HCT116 (cell line): ENCODE measurements at regions not wholly inside any gene's neighbourhood (a gene's known extent, or its start where the extent isn't known, plus 50 kb on each side); places are given as distances from the start of the nearest gene placed in this dataset.

Source experiments
- ATAC-seq: fragments of 200-7000 bp; cut with Tn5 transposase; 2 replicates; pipeline ENCODE4 v1.9.1; 2020; ENCODE audit warnings: mild to moderate bottlenecking, moderate library complexity
- BruUV-seq: library from RNA; stranded (reverse); fragments of 400-500 nt; replicated peaks from 2 replicates; lab custom pipeline; 2021; lab: Mats Ljungman, UMichigan
- CTCF ChIA-PET: fragments of 300-600 bp; sonication (Branson Sonifier 250); formaldehyde crosslinking; loops from one replicate; lab custom pipeline; 2021; ENCODE audit warnings: antibody characterized with exemption; lab: Charles Lee
- POLR2A ChIA-PET: fragments of 300-600, 350-600 bp; sonication (Branson Sonifier 250); formaldehyde crosslinking; loops from one replicate; lab custom pipeline; 2021; ENCODE audit warnings: antibody characterized with exemption; lab: Charles Lee
- RAD21 ChIA-PET, 2 experiments: fragments of 300-600 bp; sonication (Branson Sonifier 250); formaldehyde crosslinking; loops; one replicate each; lab custom pipeline; 2023; ENCODE audit warnings: low total read pairs in 2 of 2; ENCODE audit not compliant: uncharacterized antibody in 2 of 2, unreplicated experiment in 2 of 2, low non-redundant PET in 1 of 2; lab: Charles Lee
- DNase-seq: peaks from one replicate; pipeline ENCODE4 v3.0.0-alpha.2; 2010; ENCODE audit warnings: low read depth, low spot score
- H2AFZ ChIP-seq: fragments of 200-600 bp; shearing (Covaris generic), sonication (generic); 2 replicates; pipeline ENCODE4 v1.6.1; 2017; ENCODE audit warnings: low read depth, mixed run types, mixed read lengths, antibody characterized with exemption, low read length; ENCODE audit not compliant: poor library complexity, severe bottlenecking
- H3K27ac ChIP-seq: 2 replicates; pipeline ENCODE4 v1.5.1; 2012; ENCODE audit warnings: low read depth, low read length
- H3K27me3 ChIP-seq: fragments of 200-600 bp; sonication (generic); 2 replicates; pipeline ENCODE4 v1.6.1; 2016; ENCODE audit warnings: mixed run types, low read length, mixed read lengths; ENCODE audit not compliant: insufficient read depth
- H3K36me3 ChIP-seq, 2 experiments: fragments of 200-500 bp in 1 of 2; fragments of 200-600 bp in 1 of 2; sonication (Bioruptor generic) in 1 of 2; sonication (generic) in 1 of 2; 2 replicates each; pipeline versions ENCODE4 v1.5.1 to v1.6.1; 2014 to 2016; ENCODE audit warnings: low read length in 2 of 2, inconsistent platforms in 1 of 2, mixed read lengths in 1 of 2, mixed run types in 1 of 2; ENCODE audit not compliant: insufficient read depth in 2 of 2, control insufficient read depth in 1 of 2
- H3K4me1 ChIP-seq, 2 experiments: fragments of 200-600 bp in 1 of 2; sonication (generic) in 1 of 2; 2 replicates each; pipeline versions ENCODE4 v1.5.1 to v1.6.1; 2012 to 2017; ENCODE audit warnings: low read length in 2 of 2, inconsistent platforms in 1 of 2, mild to moderate bottlenecking in 1 of 2, mixed read lengths in 1 of 2, mixed run types in 1 of 2, moderate library complexity in 1 of 2; ENCODE audit not compliant: insufficient read depth in 2 of 2, control insufficient read depth in 1 of 2
- H3K4me2 ChIP-seq: fragments of 200-600 bp; sonication (generic); 2 replicates; pipeline ENCODE4 v1.6.1; 2017; ENCODE audit warnings: mixed run types, low read length, mixed read lengths
- H3K4me3 ChIP-seq, 2 experiments: fragments of 200-600 bp in 1 of 2; sonication (generic) in 1 of 2; replicated peaks in 1 of 2; 2 replicates each; pipeline ENCODE4 v1.5.1; 2011 to 2016; ENCODE audit warnings: low read length in 2 of 2, control low read depth in 1 of 2, low read depth in 1 of 2, mild to moderate bottlenecking in 1 of 2, mixed read lengths in 1 of 2, mixed run types in 1 of 2
- H3K79me2 ChIP-seq: fragments of 200-600 bp; sonication (generic); 2 replicates; pipeline ENCODE4 v1.6.1; 2017; ENCODE audit warnings: mild to moderate bottlenecking, mixed run types, low read length, moderate library complexity, mixed read lengths; ENCODE audit not compliant: insufficient read depth
- H3K9ac ChIP-seq: fragments of 200-600 bp; sonication (generic); 2 replicates; pipeline ENCODE4 v1.6.1; 2016; ENCODE audit warnings: low read length, mixed read lengths
- H3K9me2 ChIP-seq: fragments of 200-600 bp; sonication (generic), shearing (Covaris generic); 2 replicates; pipeline ENCODE4 v1.6.1; 2017; ENCODE audit warnings: mixed run types, mild to moderate bottlenecking, moderate library complexity; ENCODE audit not compliant: insufficient read depth
- H3K9me3 ChIP-seq, 2 experiments: fragments of 200-500 bp in 1 of 2; fragments of 200-600 bp in 1 of 2; sonication (Bioruptor generic) in 1 of 2; sonication (generic) in 1 of 2; 2 replicates each; pipeline ENCODE4 v1.6.1; 2014 to 2017; ENCODE audit warnings: low read length in 2 of 2, mixed read lengths in 2 of 2, inconsistent platforms in 1 of 2, low read depth in 1 of 2, mild to moderate bottlenecking in 1 of 2, mixed run types in 1 of 2, moderate library complexity in 1 of 2; ENCODE audit not compliant: control insufficient read depth in 1 of 2, insufficient read depth in 1 of 2
- H4K20me1 ChIP-seq: fragments of 200-600 bp; sonication (generic), shearing (Covaris generic); 2 replicates; pipeline ENCODE4 v1.6.1; 2017; ENCODE audit warnings: mixed run types, mild to moderate bottlenecking, moderate library complexity; ENCODE audit not compliant: insufficient read depth
- CBX3 ChIP-seq: IDR thresholded peaks from 2 replicates; pipeline ENCODE4 v1.6.1; 2012; ENCODE audit warnings: low read depth
- CEBPB ChIP-seq: IDR thresholded peaks from 2 replicates; pipeline ENCODE4 v1.6.1; 2012; ENCODE audit warnings: low read depth
- CTCF ChIP-seq, 3 experiments: fragments of 200-600 bp in 1 of 3; sonication (generic) in 1 of 3; IDR thresholded peaks in 2 of 3; conservative IDR thresholded peaks in 1 of 3; 2 replicates each; pipeline ENCODE4 v1.5.1; 2012 to 2017; ENCODE audit warnings: low read depth in 2 of 3, low read length in 2 of 3, antibody characterized with exemption in 1 of 3, borderline replicate concordance in 1 of 3, control low read depth in 1 of 3, mild to moderate bottlenecking in 1 of 3, mixed read lengths in 1 of 3, mixed run types in 1 of 3, moderate library complexity in 1 of 3; ENCODE audit not compliant: insufficient read depth in 1 of 3
- EGR1 ChIP-seq: IDR thresholded peaks from 2 replicates; pipeline ENCODE4 v1.6.1; 2012; ENCODE audit warnings: low read depth
- ELF1 ChIP-seq: IDR thresholded peaks from 2 replicates; pipeline ENCODE4 v1.6.1; 2012; ENCODE audit warnings: low read depth, borderline replicate concordance
- EZH2 ChIP-seq: fragments of 200-600 bp; sonication (generic); IDR thresholded peaks from 2 replicates; pipeline ENCODE4 v1.6.1; 2017; ENCODE audit warnings: antibody characterized with exemption, mixed run types
- EZH2phosphoT487 ChIP-seq: fragments of 200-600 bp; IDR thresholded peaks from 2 replicates; pipeline ENCODE4 v1.6.1; 2018; ENCODE audit warnings: antibody characterized with exemption, borderline replicate concordance
- FOSL1 ChIP-seq: IDR thresholded peaks from 2 replicates; pipeline ENCODE4 v1.6.1; 2012; ENCODE audit warnings: low read depth
- JUND ChIP-seq: IDR thresholded peaks from 2 replicates; pipeline ENCODE4 v1.6.1; 2012
- POLR2A ChIP-seq: IDR thresholded peaks from 2 replicates; pipeline ENCODE4 v1.7.0; 2011; ENCODE audit warnings: borderline replicate concordance; ENCODE audit not compliant: insufficient read depth, insufficient read length; ENCODE audit errors: extremely low read depth
- POLR2AphosphoS5 ChIP-seq: IDR thresholded peaks from 2 replicates; pipeline ENCODE4 v1.6.1; 2011; ENCODE audit warnings: mild to moderate bottlenecking, low read depth, low read length, moderate library complexity
- RAD21 ChIP-seq: IDR thresholded peaks from 2 replicates; pipeline ENCODE4 v1.6.1; 2012; ENCODE audit warnings: low read depth, mild to moderate bottlenecking
- REST ChIP-seq: IDR thresholded peaks from 2 replicates; pipeline ENCODE4 v1.6.1; 2012; ENCODE audit warnings: low read depth
- SIN3A ChIP-seq: IDR thresholded peaks from 2 replicates; pipeline ENCODE4 v1.6.1; 2012; ENCODE audit warnings: low read depth
- SRF ChIP-seq: IDR thresholded peaks from 2 replicates; pipeline ENCODE4 v1.6.1; 2012; ENCODE audit warnings: low read depth
- TCF7L2 ChIP-seq: IDR thresholded peaks from 2 replicates; pipeline ENCODE4 v1.7.0; 2011; ENCODE audit warnings: borderline replicate concordance, inconsistent platforms; ENCODE audit not compliant: insufficient read depth, insufficient read length; ENCODE audit errors: extremely low read depth
- ZFX ChIP-seq: fragments of 450-650 bp; IDR thresholded peaks from 2 replicates; pipeline ENCODE4 v1.6.1; 2017
- ZNF274 ChIP-seq: fragments of 200-500 bp; sonication (Bioruptor generic); IDR thresholded peaks from 2 replicates; pipeline ENCODE4 v1.6.1; 2014; ENCODE audit warnings: mild to moderate bottlenecking, low read depth, low read length, inconsistent platforms
- intact Hi-C: fragments of 100-400 bp; cut with micrococcal nuclease; formaldehyde crosslinking; loops from 2 replicates; pipeline ENCODE4 v1.10.0; 2022
- TF ChIP-seq, protein P1 (sequence below): IDR thresholded peaks from 2 replicates; pipeline ENCODE4 v1.6.1; 2012
- TF ChIP-seq, protein P2 (sequence below): IDR thresholded peaks from 2 replicates; pipeline ENCODE4 v1.6.1; 2011; ENCODE audit warnings: mild to moderate bottlenecking, low read length, moderate library complexity; ENCODE audit not compliant: insufficient replicate concordance; ENCODE audit errors: extremely low read depth

DNA sequence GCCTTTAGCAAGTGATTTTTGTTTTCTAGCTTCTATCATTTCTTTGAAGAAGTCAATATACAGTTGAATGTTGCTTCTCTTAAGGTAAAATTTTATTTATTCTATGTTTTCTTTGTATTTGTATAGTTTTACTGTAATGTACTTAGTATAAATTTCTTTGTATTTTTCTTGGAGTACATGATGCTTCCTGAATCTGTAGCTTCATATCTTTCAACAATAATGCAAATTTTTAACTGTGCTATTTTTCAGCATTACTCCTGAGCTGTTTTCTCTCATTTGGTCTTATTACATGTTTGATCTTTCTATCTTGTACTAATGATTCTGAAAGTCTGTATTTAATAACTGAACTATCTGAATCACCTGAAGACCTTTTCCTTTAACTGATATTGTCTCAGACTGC lies 253.9 kb upstream of the NXPH2 start (continued):
- TF ChIP-seq CTCF (IDR thresholded peaks at IDR 0.05 in 2 of 3, conservative IDR thresholded peaks at IDR 0.05 in 1 of 3; ENCODE audit: borderline replicate concordance in 1 of 3, insufficient read depth in 1 of 3, low read depth in 2 of 3, low read length in 2 of 3) (no peak), FOSL1 (no peak), EZH2phosphoT487 (no peak), ZFX (no peak), JUND (no peak), CBX3 (no peak), ELF1 (no peak)
- TF ChIP-seq, protein P1, sequence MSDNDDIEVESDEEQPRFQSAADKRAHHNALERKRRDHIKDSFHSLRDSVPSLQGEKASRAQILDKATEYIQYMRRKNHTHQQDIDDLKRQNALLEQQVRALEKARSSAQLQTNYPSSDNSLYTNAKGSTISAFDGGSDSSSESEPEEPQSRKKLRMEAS, result no peak

- H3K9me2 ChIP-seq, result no peaks in the 10 kb centered on the region
- H3K27me3 ChIP-seq, result no peaks in the 10 kb centered on the region
- BruUV-seq, result no TSS peak
- CTCF ChIA-PET, result interaction anchor here (2.7 kb wide), 1 partner anchor 110 kb away, joined by 27 read pairs; no protein-coding TSS in a partner anchor
- peak overlapping the region; percentile 13 for H2AFZ ChIP-seq
- no peak overlapping the region for H3K4me2 ChIP-seq
- peaks cover 0 to 4% of the 10 kb centered on the region in 2 experiments; a peak in 1 of 4 replicates for H3K4me1 ChIP-seq
- DNase-seq (no peak), ATAC-seq (no peak)
- no peaks in the 10 kb centered on the region for H3K9me3 ChIP-seq
- no peak overlapping the region for H3K4me3 ChIP-seq
- H3K36me3 ChIP-seq, result no peaks in the 10 kb centered on the region
- H4K20me1 ChIP-seq, result no peaks in the 10 kb centered on the region
- TF ChIP-seq EGR1 (no peak), POLR2A (no peak), ZFX (no peak), EZH2phosphoT487 (no peak), POLR2AphosphoS5 (no peak), CEBPB (no peak), RAD21 (no peak), SRF (no peak), JUND (no peak), FOSL1 (no peak), ELF1 (no peak), REST (no peak), TCF7L2 (no peak), EZH2 (no peak), SIN3A (no peak), ZNF274 (no peak)
- TF ChIP-seq, protein P2, sequence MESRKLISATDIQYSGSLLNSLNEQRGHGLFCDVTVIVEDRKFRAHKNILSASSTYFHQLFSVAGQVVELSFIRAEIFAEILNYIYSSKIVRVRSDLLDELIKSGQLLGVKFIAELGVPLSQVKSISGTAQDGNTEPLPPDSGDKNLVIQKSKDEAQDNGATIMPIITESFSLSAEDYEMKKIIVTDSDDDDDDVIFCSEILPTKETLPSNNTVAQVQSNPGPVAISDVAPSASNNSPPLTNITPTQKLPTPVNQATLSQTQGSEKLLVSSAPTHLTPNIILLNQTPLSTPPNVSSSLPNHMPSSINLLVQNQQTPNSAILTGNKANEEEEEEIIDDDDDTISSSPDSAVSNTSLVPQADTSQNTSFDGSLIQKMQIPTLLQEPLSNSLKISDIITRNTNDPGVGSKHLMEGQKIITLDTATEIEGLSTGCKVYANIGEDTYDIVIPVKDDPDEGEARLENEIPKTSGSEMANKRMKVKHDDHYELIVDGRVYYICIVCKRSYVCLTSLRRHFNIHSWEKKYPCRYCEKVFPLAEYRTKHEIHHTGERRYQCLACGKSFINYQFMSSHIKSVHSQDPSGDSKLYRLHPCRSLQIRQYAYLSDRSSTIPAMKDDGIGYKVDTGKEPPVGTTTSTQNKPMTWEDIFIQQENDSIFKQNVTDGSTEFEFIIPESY, result no peak
- H3K79me2 ChIP-seq, result no peaks in the 10 kb centered on the region
- no peak overlapping the region for H3K27ac ChIP-seq
- intact Hi-C loops, result loop anchor here (5.0 kb wide), 1 partner anchor 186 kb away; no protein-coding TSS in a partner anchor
- POLR2A ChIA-PET, result no interaction called here
- RAD21 ChIA-PET, result no interaction called here
- no peak overlapping the region for H3K9ac ChIP-seq
These were observed 253.1 kb upstream of the NXPH2 start for GRCh38 chr2:139033300-139033699.
